ENCODE measurements at regions not wholly inside any gene's neighbourhood (a gene's known extent, or its start where the extent isn't known, plus 50 kb on each side); places are given as distances from the start of the nearest gene placed in this dataset.
"Not testable (repeated sequence)": the region's sequence is repeated elsewhere in the genome, so short reads cannot be mapped to it uniquely, and the experiment has no call there.

DNA sequence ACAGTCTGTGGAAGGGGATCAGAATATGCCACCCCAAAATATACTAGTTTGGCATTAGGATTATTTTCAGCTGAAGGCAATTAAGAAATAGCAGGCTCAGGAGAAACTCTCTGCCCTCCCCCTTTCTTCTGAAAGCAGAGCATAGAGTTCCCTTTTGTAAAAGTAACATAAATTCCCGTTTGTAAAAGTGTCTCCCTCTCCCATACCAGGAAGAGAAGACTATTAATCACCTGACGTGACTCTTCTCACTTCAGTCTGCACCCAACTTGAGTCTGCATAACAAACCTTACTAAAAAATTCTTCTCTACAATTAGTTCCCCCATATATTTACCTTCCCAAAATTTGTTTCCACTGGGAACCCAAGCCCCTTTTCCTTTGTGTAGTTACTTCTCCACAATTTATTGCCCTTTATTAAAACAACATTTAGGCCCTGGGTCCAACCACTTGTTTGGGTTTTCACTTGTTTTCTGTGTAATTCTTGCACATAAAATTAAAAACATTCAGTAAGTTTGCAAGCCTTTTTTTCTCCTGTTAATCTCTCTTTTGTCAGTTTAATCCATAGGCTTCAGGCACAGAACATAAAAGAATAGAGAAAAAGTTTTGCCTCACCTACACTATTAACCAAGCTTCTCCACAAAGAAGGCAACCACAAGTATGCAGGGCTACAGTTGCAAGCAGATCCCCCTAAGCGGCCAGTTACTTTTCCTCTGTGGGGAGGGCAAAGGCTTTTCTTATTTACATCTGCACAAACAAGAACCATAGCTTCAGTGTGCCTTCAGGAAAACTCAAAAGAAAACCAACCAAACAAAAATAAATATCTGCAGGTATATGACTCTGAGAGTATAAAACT is 73.8 kb upstream of the EPCAM start:
- DNase-seq (ENCODE audit: low read depth) = no peak

DNA sequence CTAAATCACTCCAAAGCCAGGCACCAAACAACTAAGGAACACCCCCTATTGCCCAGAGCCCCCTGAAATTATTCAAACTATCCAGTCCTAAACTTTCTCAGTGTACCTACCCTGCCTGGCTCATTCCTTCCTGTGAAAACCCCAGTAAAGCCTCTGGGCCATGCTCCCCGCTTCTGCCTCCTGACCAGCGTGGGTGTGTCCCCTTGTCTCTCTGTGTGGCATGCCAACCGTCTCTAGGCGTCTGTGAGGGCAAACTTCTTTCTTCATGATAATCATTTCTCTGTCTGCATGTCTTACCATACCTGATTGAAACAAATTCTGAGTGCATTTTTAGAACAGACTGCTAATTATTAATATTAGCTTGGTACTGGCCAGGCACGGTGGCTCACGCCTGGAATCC is 75.1 kb upstream of the EPCAM start:
- no peak for DNase-seq (ENCODE audit: low read depth)

DNA sequence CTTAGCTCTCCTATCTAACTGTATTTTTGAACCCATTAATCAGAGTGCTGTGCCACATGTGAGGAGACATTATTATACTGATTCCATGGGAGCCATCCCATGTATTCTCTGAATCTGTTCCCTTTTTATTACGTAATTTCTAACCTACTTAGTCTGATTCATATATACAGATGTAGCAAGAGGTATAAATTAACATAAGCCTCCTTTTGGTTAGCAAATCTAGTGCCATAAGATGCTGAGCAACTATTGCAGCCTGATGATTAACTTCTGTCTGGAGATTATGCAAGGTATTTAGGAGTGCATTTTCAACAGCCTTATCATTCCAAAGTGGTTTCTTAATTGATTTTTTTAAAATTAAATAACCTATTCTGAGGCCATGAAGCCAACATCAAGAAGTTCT is 80.2 kb upstream of the EPCAM start:
- DNase-seq (ENCODE audit: low read depth) = no peak

DNA sequence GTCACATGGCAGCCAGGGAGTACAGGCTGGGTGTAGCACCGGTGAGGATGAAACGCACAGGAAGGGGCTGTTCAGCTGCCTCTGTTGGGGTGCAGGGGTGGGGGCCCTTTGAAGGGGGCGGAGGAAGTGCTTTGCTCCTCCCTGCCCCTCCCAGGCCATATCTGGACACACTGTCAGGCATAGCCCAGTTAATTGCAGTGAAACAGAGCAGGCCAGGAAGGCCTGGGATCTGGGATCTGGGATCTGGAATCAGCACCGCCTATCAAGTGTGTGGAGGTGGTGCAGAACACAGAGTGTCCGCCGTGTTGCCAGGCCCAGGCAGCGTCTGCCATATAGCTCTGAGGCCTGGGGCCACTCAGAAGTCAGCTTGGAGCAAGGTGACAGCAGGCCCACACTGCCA is 85.5 kb upstream of the EPCAM start:
- no peak for DNase-seq (ENCODE audit: low read depth)

DNA sequence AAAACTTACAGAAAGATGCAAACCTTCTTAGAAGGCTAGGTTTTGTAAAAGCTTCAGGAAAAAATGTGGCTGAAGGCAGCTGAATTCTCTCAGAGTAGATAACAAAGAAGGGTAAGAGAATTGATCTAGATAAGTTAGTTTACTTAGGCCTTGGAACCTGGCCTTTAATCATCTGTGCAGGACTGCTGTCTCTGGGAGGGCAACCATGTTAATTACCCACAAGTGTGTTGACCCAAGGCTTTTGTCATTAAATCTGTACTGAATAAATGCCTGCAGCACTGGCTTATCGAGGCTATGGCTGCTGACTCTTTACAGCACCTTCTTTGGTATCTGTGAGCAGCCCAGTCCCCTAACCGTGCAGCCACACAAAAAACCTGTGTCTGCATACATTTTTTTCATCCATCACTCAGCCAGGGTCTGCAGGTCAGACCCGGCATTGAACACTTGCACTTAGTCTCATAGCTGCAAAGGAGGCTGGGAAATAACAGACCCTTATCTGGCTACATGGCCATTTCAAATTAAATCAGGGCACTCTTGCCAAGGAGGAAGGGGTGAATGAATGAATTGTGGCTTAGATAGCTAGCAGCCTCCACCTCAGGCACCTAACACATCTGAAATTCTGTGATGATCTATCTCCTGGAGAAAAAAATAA is 86.4 kb upstream of the EPCAM start:
- no peak for DNase-seq (ENCODE audit: low read depth)

DNA sequence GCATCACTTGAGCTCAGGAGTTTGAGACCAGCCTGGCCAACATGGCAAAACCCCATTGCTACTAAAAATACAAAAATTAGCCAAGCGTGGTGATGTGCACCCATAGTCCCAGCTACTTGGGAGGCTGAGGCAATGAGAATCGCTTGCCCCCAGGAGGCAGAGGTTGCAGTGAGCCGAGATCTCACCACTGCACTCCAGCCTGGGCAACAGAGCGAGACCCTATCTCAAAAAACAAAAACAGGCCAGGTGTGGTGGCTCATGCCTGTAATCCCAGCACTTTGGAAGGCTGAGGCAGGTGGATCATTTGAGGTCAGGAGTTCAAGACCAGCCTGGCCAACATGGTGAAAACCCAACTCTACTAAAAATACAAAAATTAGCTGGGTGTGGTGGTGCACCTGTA is 89.6 kb upstream of the EPCAM start:
- DNase-seq (ENCODE audit: low read depth) = not testable (repeated sequence)

DNA sequence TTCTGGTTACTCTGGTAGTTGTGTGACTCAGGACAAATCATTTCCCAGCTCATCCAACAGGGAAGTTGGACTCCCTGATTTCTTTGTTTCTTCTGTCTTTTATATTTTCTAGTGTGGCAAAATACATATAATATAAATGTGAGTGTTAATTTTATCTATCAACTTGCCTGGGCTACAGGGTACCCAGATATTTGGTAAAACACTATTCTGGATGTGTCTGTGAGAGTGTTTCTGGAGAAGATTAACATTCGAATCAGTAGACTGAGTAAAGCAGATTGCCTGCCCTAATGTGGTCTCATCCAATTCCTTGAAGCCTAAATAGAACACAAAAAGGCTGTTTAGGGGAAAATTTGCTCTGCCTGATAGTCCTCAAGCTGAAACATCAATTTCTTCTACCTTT is 91.1 kb upstream of the EPCAM start:
- DNase-seq (ENCODE audit: low read depth) = no peak

DNA sequence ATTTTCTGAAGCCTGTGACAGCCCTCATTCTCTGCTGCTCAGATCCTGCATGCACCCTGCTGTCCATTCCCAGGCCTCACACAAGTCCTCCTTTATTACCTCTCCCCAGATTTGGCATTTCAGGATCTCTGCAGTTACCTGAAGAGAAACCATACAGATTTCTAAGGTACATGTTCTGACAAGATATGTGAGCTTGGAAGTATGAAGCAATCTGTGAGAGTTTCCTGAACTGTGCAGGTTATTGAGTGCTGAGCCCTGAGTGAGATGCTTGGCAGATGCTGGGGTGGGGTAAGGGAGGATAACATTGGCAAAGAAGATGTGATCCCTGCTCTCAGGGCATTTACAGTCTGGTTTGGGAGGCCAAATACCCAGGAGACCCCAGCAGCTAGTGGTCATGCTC is 91.9 kb upstream of the EPCAM start:
- DNase-seq (ENCODE audit: low read depth) = no peak

DNA sequence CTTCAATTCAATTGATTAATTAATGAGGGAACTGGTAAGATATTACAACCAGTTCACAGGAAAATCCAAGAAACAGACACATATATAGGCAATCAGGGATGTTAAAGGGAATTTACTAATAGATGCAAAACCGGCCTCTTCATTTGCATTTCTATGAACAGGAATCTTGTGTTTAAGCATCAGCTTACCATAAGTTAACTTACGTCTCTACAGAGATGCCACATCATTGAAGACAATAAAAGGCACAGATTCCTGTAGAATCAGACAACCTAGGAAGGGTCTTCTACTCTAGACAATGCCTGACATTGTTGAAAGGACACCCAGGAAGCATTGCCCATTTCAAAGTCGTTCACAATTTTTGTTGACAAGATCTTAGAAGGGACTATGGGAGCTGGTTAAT is 93.0 kb upstream of the EPCAM start:
- DNase-seq (ENCODE audit: low read depth) = no peak

DNA sequence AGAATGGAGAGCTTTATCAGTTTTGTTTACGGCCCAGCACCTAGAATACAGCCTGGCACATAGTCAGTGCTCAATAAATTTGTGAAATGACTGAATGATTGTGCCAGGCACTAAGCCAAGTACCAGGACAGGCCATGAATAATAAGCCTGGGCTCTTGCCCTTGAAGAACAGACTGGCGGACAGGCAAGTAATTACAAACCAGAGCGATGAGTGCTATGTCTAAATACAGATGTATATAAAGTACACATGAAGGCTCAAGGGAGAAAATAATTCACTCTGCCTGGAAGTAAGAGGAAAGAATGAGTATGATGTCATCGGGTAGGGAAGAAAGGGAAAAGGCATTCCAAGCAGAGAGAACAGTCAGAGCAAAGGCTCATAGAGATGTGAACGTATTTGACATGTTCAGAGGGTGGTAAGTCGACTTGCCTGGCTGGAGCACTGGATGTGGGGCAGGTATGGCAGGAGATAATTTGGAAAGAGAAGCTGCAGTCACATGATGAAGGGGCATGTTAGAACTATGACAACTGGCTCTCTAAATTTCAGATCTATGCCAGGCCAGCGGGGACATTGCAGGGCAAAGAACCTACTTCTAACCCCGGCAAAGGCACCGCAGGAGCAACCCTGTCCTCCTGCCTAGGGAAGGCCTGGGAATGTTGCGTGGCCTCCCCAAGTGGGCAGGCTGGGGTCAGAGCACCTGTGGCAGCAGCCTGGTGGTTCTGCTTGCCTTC is 94.9 kb upstream of the EPCAM start:
- DNase-seq (ENCODE audit: low read depth) = peak; percentile 15

DNA sequence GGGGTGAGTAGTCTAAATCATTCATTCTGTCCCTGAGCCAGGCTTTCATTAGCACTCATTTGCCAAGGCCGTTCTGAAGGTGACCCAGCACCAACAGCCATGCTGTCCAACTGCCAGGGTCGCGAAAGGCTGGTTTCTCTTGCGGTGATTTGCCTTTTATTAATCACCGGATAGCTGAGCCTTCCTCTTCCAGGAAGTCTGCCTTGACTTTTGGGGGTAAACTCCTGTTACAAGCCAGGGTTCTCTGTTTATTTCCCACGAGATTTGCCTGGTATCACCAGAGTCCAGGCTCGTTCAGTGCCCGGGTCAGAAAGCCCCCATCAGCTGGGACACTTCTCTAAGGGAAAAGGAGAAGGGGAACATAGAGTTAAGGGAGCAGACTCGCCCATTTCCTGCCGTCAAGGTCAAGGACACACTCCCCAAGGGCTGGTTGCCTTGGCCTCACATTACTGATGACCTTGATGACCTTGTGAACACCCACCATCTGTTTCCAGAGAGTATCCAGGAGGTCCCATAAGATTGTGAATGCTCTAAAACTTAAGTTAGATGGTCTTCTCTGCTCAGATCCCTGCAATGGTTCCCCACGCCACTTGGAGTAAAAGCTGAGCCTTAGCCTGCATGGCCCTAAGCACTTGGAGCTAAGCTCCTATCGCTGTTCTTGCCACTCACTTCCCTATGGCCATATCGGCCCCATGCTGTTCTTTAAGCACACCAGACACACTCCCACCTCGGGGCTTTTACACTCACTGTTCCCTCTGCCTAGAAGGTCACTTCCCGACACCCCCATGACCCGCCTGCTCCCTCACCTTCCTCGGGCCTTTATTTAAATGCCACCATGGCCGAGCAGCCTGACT is 96.0 kb upstream of the EPCAM start:
- DNase-seq (ENCODE audit: low read depth) = peak; percentile 13

DNA sequence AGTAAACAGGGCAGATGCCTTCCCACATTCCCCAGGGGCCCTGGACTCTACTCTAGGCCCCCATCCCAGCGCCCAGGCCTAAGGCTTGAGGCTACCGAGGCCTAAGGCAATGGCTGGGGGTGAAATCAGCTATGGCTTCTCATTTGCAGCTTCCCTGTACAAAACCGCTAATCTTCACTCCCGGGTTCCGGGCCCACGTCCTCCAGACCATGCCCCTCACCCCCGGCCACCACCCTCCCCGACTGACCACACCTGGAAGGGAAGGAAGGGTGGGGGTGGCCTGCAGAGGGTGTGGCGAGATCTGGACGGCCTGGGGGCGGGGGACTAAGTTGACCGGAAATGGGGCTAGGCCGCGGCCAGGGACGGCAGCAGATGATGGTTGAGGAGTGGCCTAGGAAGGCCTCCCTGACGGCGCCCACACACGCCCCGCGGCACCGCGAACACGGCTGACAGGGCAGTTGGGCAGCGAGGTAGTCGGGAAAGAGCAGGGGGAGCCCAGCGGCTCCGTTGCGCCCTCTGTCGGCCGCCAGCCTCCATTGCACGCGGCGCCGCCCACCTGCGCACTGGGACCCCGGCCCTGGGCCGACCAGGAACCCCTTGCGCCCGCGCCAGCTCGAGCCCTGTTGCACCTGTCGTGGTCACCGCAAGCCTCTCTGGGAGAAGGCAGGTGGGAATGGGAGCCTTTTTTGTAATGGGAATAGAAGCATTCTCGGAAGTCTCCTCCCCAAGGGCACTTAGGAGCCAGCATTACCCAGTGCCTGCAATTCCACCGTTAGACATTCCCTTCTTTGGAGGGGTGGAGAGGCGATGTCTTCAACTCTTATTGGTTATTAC is 95.9 kb upstream of the CALM2 start:
- DNase-seq (ENCODE audit: low read depth) = peak; percentile 90

DNA sequence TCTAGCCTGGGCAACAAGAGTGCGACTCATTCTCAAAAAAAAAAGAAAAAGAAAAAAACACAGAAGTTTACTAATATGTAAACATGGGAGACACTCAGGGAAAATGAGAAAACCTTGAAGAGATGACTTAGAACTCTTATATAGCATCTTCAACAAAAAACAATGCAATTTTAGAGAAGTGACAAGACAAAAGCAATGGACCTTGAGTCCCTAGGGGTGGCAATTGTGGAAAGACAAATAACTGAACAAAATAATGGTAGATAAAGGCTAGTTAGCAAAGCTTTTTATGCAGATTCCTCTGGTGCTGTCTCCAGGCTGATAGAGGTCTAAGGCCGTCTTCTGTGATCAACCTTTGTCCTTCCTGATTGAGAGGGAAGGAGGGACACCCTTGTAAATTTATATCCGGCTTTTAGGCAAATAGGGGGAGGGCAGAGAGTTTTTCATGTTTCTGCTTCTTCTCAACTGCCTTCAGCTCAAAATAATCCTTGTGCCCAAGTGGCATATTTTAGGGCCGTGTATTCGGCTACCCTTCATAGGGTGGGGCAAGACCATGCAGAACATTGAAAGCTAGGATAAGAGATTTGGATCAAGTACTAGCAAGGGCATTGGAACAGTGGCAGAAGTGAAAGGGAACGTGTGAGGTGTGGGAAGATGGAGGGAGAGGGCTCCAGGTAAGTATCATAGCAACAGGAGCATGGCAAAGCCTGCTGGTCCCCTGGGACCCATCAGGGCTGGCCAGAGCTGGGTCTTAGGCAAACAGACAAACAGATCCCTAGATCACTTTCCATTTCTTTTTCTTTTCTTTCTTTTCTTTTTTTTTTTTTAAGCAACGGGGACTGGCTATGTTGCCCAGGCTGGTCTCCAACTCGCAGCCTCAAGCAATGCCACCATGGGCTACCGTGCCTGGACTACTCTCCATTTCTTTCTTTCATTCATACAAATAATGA is 95.0 kb upstream of the CALM2 start:
- DNase-seq (ENCODE audit: low read depth) = no peak

DNA sequence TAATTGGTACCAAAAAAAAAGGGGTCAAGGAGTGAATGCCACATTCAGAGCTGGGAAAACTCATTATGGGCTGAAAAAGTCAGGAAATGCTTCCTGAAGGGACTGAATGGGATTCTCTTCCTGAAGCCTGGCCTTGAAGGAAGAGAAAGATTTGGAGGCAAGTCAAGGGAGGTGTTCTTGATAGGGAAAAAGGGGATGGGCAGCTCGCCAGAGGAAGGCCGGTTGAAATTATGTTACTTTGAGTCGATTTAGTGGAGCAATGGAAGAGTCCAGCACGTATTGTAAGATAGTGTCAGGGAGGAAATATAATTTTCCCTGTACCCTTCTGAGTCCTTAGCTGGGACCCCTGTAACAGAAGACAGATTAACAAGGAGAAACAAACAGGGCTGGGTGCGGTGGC is 94.1 kb upstream of the CALM2 start:
- DNase-seq (ENCODE audit: low read depth) = no peak

DNA sequence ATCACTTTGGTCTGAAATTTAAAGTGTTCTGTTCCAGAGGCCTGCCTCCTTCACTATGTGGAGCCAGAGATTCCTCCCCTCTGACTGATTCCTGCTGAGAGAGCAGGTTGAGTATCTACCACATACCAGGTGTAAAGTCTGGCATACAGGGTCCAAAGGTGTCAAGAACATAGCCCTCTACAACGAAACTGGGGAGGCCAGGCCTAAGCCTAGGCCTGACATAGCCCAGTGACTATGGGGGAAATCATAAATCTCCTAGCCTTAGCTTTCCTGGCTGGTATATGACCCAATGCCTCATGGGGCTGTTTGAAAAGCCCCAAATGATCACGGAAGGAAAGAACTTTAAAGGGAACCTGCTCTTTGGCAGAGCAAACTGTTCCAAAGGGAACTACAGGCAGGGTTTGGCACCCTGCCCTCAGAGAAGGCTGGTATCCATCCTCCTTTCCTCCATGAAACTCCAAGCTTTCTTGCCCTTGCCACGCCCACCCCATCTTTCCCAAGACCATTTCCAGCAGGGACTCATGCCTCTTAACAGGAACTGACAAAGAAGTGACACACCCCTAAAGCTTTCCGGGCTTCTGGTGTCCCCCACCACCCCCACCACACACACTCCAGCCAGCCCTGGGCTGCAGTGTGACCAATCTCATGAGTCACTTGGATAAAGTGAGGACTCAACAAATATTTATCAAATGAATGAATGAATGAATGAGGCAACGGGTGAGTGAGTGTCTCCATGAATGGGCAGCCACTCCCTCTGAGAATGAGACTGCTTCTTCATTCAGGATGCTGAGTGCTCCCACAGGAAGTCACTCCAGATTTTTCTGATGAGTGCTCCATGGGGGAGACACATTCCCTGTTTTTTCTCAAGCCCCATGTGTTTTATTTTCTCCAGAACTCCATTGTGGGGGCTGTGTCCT is 93.3 kb upstream of the CALM2 start:
- peak; percentile 99 for DNase-seq (ENCODE audit: low read depth)

DNA sequence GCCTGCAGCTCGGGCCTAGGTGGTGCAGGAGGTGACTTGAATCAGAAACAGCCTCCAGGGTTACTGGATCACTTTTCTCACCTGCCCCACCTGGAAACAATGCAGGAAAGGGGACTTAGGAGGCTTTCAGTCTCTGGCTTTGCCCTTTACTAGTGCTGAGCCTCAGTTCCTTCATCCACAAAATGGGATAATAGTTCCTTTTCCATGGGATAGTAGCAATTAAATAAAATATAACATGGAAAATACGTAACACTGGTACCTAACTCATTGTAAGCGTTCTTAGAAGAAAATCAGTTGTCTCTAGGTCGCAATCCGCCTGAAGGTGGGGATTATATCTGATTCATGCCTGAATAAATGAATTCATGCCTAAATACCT is 91.4 kb upstream of the CALM2 start:
- DNase-seq (ENCODE audit: low read depth) = no peak

DNA sequence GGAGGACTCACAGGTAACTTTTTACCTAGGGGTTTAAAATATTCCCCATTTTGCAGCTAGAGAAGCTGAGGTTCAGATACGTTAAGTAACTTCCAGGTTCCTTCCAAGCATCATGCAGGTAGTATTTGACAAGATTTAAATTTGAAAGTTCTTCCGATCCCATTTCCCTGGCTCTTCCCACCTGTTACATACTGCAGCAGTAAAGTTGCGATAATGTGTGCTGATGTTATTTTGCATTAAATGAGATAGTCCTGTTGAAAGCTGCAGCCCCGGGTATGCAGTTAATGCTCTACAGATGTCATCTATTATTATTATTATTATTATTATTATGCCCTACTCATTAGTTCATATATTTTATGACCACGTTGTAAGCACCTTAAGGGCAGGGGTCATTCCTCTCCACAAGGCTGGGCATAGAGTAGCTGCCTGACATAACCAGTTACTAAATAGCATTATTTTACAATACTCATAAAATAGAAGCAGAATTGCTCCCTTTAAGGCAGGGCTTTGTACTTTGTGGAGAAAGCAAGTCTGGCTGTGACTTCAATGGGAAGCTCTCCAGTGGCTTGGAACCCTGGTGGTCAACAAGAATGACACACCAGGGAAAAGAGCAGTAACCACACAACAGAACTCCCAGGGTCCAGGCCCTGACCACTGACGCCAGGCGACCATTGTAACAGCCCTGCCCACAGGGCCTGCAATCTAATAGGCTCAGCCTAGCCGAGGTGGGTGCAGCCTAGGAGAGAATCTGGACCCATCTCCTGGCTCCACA is 90.8 kb upstream of the CALM2 start:
- DNase-seq (ENCODE audit: low read depth) = peak; percentile 27

DNA sequence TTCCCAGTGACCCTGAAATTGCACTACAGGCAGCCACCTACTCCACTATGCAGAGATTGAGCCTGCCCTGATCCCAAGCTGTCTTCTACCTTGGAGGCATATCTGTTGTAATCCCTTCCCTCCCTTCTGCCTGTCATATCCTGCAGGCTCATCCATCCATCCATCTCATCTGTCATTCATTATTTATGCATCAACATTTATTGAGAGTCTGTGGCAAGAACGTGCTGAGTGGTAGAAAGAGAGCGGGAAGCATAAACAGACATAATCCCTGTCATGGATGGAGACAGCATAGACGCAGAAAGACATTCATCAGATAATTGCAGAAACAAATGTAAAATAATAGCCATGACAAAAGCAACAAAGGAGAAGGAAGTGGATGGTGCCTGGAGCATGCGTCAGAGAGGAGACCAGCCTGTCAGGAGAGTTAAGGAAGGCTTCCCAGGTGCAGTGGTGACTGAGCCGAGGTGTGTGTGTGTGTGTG is 89.5 kb upstream of the CALM2 start:
- DNase-seq (ENCODE audit: low read depth) = peak; percentile 34
